NCI-H2196 (cell line): ENCODE measurements at regions not wholly inside any gene's neighbourhood (a gene's known extent, or its start where the extent isn't known, plus 50 kb on each side); places are given as distances from the start of the nearest gene placed in this dataset.

Experiments
- DNase-seq: peaks from one replicate; lab custom pipeline; 2025; ENCODE audit not compliant: unreplicated experiment; lab: John Stamatoyannopoulos, UW

GRCh38 chr10:71042699-71043098 lies 154.3 kb upstream of the PCBD1 start:
- no peak for DNase-seq

GRCh38 chr10:71043858-71044257 lies 155.5 kb upstream of the PCBD1 start:
- DNase-seq = no peak

- DNase-seq = no peak
Observed at GRCh38 chr10:71044720-71045119, 156.4 kb upstream of the PCBD1 start.

- DNase-seq = no peak
Observed at GRCh38 chr10:71045204-71045809, 156.9 kb upstream of the PCBD1 start.

GRCh38 chr10:71045936-71046335 lies 157.6 kb upstream of the PCBD1 start:
- no peak for DNase-seq

GRCh38 chr10:71046747-71047146 lies 158.4 kb upstream of the PCBD1 start:
- no peak for DNase-seq

GRCh38 chr10:71048971-71049615 lies 160.7 kb upstream of the PCBD1 start:
- no peak for DNase-seq

GRCh38 chr10:71049994-71050393 lies 161.6 kb upstream of the PCBD1 start:
- no peak for DNase-seq

GRCh38 chr10:71052076-71052660 lies 160.2 kb upstream of the UNC5B start:
- DNase-seq = no peak

- DNase-seq = no peak
Observed at GRCh38 chr10:71052708-71053107, 159.7 kb upstream of the UNC5B start.

- no peak for DNase-seq
Observed at GRCh38 chr10:71053169-71053895, 159.0 kb upstream of the UNC5B start.

- no peak for DNase-seq
Observed at GRCh38 chr10:71058308-71058707, 154.1 kb upstream of the UNC5B start.

- DNase-seq = no peak
Observed at GRCh38 chr10:71059054-71059818, 153.1 kb upstream of the UNC5B start.

GRCh38 chr10:71059943-71060342 lies 152.4 kb upstream of the UNC5B start:
- no peak for DNase-seq

- DNase-seq = no peak
Observed at GRCh38 chr10:71060476-71061426, 151.6 kb upstream of the UNC5B start.

GRCh38 chr10:71061472-71061871 lies 150.9 kb upstream of the UNC5B start:
- DNase-seq = no peak

GRCh38 chr10:71062156-71062555 lies 150.2 kb upstream of the UNC5B start:
- no peak for DNase-seq

GRCh38 chr10:71063401-71063800 lies 149.0 kb upstream of the UNC5B start:
- DNase-seq = no peak

- DNase-seq = no peak
Observed at GRCh38 chr10:71064413-71065118, 147.8 kb upstream of the UNC5B start.

- no peak for DNase-seq
Observed at GRCh38 chr10:71065659-71066058, 146.7 kb upstream of the UNC5B start.
